Naive thymus-derived CD4-positive, alpha-beta T cell (primary cell): ENCODE measurements at regions not wholly inside any gene's neighbourhood (a gene's known extent, or its start where the extent isn't known, plus 50 kb on each side); places are given as distances from the start of the nearest gene placed in this dataset.

Source experiments
- ATAC-seq: fragments of 150-1000 bp; cut with Tn5 transposase; 2 replicates; pipeline ENCODE4 v1.10.0; 2021; ENCODE audit warnings: mild to moderate bottlenecking, moderate library complexity
- CTCF ChIA-PET: fragments of 350-600 bp; sonication (Branson Sonifier 250); formaldehyde crosslinking; loops from one replicate; lab custom pipeline; 2021; ENCODE audit warnings: antibody characterized with exemption; lab: Charles Lee
- POLR2A ChIA-PET: fragments of 350-600 bp; sonication (Branson Sonifier 250); formaldehyde crosslinking; loops from one replicate; lab custom pipeline; 2021; ENCODE audit warnings: antibody characterized with exemption, inconsistent platforms; lab: Charles Lee
- DNase-seq, 9 donors: peaks; one replicate each; pipeline versions ENCODE4 v3.0.0 to v3.0.0-alpha.2; 2020 to 2022; ENCODE audit warnings: mixed read lengths in 1 of 9
- H3K27ac ChIP-seq: one replicate; pipeline ENCODE4 v1.7.0; 2013; ENCODE audit warnings: mild to moderate bottlenecking, low read depth, low read length, moderate library complexity
- H3K27me3 ChIP-seq, 2 donors: one replicate each; pipeline ENCODE4 v1.7.0; 2013; ENCODE audit warnings: low read length in 2 of 2, mild to moderate bottlenecking in 2 of 2, moderate library complexity in 2 of 2; ENCODE audit not compliant: control insufficient read depth in 2 of 2, insufficient read depth in 2 of 2
- H3K36me3 ChIP-seq, 3 experiments: 1 replicate in 2 of 3; 2 replicates in 1 of 3; pipeline ENCODE4 v1.7.0; 2013; ENCODE audit warnings: low read length in 3 of 3, mild to moderate bottlenecking in 3 of 3, moderate library complexity in 1 of 3; ENCODE audit not compliant: insufficient read depth in 3 of 3, control insufficient read depth in 2 of 3
- H3K4me1 ChIP-seq, 2 donors: one replicate each; pipeline ENCODE4 v1.7.0; 2013; ENCODE audit warnings: low read length in 2 of 2, mild to moderate bottlenecking in 2 of 2, moderate library complexity in 1 of 2; ENCODE audit not compliant: control insufficient read depth in 2 of 2, insufficient read depth in 2 of 2
- H3K4me3 ChIP-seq: 2 replicates; pipeline ENCODE4 v1.7.0; 2013; ENCODE audit warnings: mild to moderate bottlenecking, low read length
- H3K9me3 ChIP-seq, 3 experiments: 1 replicate in 2 of 3; 2 replicates in 1 of 3; pipeline ENCODE4 v1.7.0; 2013; ENCODE audit warnings: low read length in 3 of 3; ENCODE audit not compliant: control insufficient read depth in 2 of 3
- H3K27ac Mint-ChIP-seq, 9 donors: one replicate each; pipeline ENCODE4 v1.8.0; 2020 to 2022; ENCODE audit warnings: mixed read lengths in 9 of 9, mild to moderate bottlenecking in 8 of 9, moderate library complexity in 5 of 9, inconsistent platforms in 2 of 9
- H3K27me3 Mint-ChIP-seq, 5 donors: one replicate each; pipeline ENCODE4 v1.8.0; 2021 to 2022; ENCODE audit warnings: mixed read lengths in 5 of 5, mild to moderate bottlenecking in 1 of 5
- H3K36me3 Mint-ChIP-seq, 5 donors: one replicate each; pipeline ENCODE4 v1.8.0; 2020 to 2022; ENCODE audit warnings: mixed read lengths in 5 of 5, mild to moderate bottlenecking in 3 of 5, inconsistent platforms in 1 of 5
- H3K4me1 Mint-ChIP-seq, 7 donors: one replicate each; pipeline ENCODE4 v1.8.0; 2020 to 2022; ENCODE audit warnings: mixed read lengths in 7 of 7, mild to moderate bottlenecking in 3 of 7, inconsistent platforms in 1 of 7
- H3K4me3 Mint-ChIP-seq, 10 donors: one replicate each; pipeline ENCODE4 v1.8.0; 2020 to 2022; ENCODE audit warnings: mild to moderate bottlenecking in 10 of 10, mixed read lengths in 10 of 10, moderate library complexity in 6 of 10, inconsistent platforms in 2 of 10
- H3K9me3 Mint-ChIP-seq, 11 donors: one replicate each; pipeline ENCODE4 v1.8.0; 2020 to 2022; ENCODE audit warnings: mixed read lengths in 11 of 11, mild to moderate bottlenecking in 4 of 11, inconsistent platforms in 1 of 11, moderate library complexity in 1 of 11
- intact Hi-C, 2 donors: fragments of 100-400 bp; cut with micrococcal nuclease; formaldehyde crosslinking; loops; one replicate each; pipeline ENCODE4 v1.15.1; 2023

- H3K9me3 ChIP-seq, result no peaks in the 10 kb centered on the region
- ATAC-seq, result no peak
- no peak overlapping the region for H3K4me3 Mint-ChIP-seq
- H3K4me3 ChIP-seq, result no peak overlapping the region
- H3K36me3 Mint-ChIP-seq, result no peaks in the 10 kb centered on the region
- no peaks in the 10 kb centered on the region for H3K36me3 ChIP-seq
- ChIA-PET POLR2A (no interaction called here), CTCF (no interaction called here)
- no peaks in the 10 kb centered on the region for H3K9me3 Mint-ChIP-seq
- H3K27ac ChIP-seq, result no peak overlapping the region
- H3K4me1 Mint-ChIP-seq, result no peaks in the 10 kb centered on the region
- H3K27me3 Mint-ChIP-seq, result peaks cover 6 to 22% (median 14%) of the 10 kb centered on the region in 5 donors
- DNase-seq, result no peak
- no peak overlapping the region for H3K27ac Mint-ChIP-seq
- no peaks in the 10 kb centered on the region for H3K4me1 ChIP-seq
- intact Hi-C loops, result no loop called here
- no peaks in the 10 kb centered on the region for H3K27me3 ChIP-seq
Measured at GRCh38 chr6:145206247-145206907, 528.9 kb downstream of the EPM2A start.

DNA sequence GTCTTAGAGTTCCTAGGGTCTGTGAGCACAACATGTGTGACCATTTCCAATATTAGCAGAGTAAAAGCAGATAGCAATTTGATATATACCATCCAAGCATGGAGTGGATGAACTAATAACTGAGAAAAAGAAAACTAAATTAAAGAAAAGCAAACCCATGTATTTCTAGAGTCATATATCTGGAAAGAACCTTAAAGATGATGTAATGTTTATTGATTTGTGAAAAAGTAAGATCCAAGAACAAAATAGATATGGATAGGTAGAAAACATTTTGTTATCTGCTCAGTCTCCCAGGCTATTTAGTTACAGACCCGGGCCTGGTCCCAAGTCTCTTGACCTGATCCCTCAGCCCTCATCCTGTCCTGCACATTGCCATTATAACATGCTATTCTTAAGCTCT lies 526.8 kb downstream of the EPM2A start:
- ChIA-PET CTCF (no interaction called here), POLR2A (no interaction called here)
- ATAC-seq (no peak), DNase-seq (no peak)
- H3K27me3 ChIP-seq, result no peaks in the 10 kb centered on the region
- Mint-ChIP-seq H3K4me1 (peaks cover 0 to 1% (median 0%) of the 10 kb centered on the region in 7 donors), H3K36me3 (no peaks in the 10 kb centered on the region), H3K9me3 (no peaks in the 10 kb centered on the region), H3K4me3 (no peak overlapping the region), H3K27me3 (peaks cover 0 to 8% (median 7%) of the 10 kb centered on the region in 5 donors), H3K27ac (no peak overlapping the region)
- no peak overlapping the region for H3K27ac ChIP-seq
- no peak overlapping the region for H3K4me3 ChIP-seq
- H3K36me3 ChIP-seq, result no peaks in the 10 kb centered on the region
- no peaks in the 10 kb centered on the region for H3K4me1 ChIP-seq
- H3K9me3 ChIP-seq, result no peaks in the 10 kb centered on the region
- intact Hi-C loops, result no loop called here

- no peaks in the 10 kb centered on the region for H3K9me3 ChIP-seq
- no peak overlapping the region for H3K4me3 Mint-ChIP-seq
- H3K4me1 Mint-ChIP-seq, result peaks cover 0 to 7% (median 0%) of the 10 kb centered on the region in 7 donors
- H3K27ac ChIP-seq, result no peak overlapping the region
- H3K27me3 Mint-ChIP-seq, result peaks cover 0 to 8% (median 7%) of the 10 kb centered on the region in 5 donors
- no peak overlapping the region for H3K27ac Mint-ChIP-seq
- H3K4me3 ChIP-seq, result no peak overlapping the region
- no peaks in the 10 kb centered on the region for H3K4me1 ChIP-seq
- no peaks in the 10 kb centered on the region for H3K9me3 Mint-ChIP-seq
- intact Hi-C loops, result no loop called here
- H3K36me3 Mint-ChIP-seq, result no peaks in the 10 kb centered on the region
- ATAC-seq (no peak), DNase-seq (no peak)
- ChIA-PET POLR2A (no interaction called here), CTCF (no interaction called here)
- no peaks in the 10 kb centered on the region for H3K27me3 ChIP-seq
- no peaks in the 10 kb centered on the region for H3K36me3 ChIP-seq
Measured at GRCh38 chr6:145209272-145209671, 526.0 kb downstream of the EPM2A start.

DNA sequence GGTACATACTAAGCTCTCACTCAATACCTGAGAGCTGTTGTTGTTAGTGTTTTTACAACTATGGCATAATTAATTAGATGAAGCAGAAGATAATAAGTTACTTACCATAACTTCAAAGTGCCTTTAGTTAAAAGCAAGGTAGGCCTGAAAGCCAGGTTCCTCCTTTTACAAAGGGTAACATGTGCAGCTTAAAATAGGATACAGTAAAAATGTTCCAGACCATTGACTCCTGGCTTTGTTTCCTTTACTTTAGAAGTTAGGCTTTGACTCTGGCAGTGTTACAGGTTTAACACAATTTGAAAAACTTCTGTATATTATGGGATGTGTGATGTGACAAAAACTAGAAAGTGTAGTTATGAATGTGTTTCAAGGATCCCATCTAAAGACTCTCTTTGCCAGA lies 522.5 kb downstream of the EPM2A start:
- Histone ChIP-seq H3K27ac (no peak overlapping the region), H3K9me3 (no peaks in the 10 kb centered on the region), H3K27me3 (no peaks in the 10 kb centered on the region), H3K36me3 (no peaks in the 10 kb centered on the region), H3K4me3 (no peak overlapping the region), H3K4me1 (no peaks in the 10 kb centered on the region)
- intact Hi-C loops, result no loop called here
- H3K4me1 Mint-ChIP-seq, result peaks cover 0 to 7% (median 0%) of the 10 kb centered on the region in 7 donors
- no peaks in the 10 kb centered on the region for H3K36me3 Mint-ChIP-seq
- CTCF ChIA-PET, result no interaction called here
- peaks cover 0 to 10% (median under 1%) of the 10 kb centered on the region in 5 donors for H3K27me3 Mint-ChIP-seq
- H3K27ac Mint-ChIP-seq, result no peak overlapping the region
- no peaks in the 10 kb centered on the region for H3K9me3 Mint-ChIP-seq
- ATAC-seq, result no peak
- no peak overlapping the region for H3K4me3 Mint-ChIP-seq
- DNase-seq, result no peak
- POLR2A ChIA-PET, result no interaction called here

GRCh38 chr6:145213614-145214013 lies 521.7 kb downstream of the EPM2A start:
- Mint-ChIP-seq H3K36me3 (no peaks in the 10 kb centered on the region), H3K9me3 (no peaks in the 10 kb centered on the region), H3K4me1 (peaks cover 0 to 7% (median 0%) of the 10 kb centered on the region in 7 donors), H3K27me3 (peaks cover 0 to 8% (median 6%) of the 10 kb centered on the region in 5 donors), H3K4me3 (no peak overlapping the region), H3K27ac (no peak overlapping the region)
- DNase-seq, result no peak
- intact Hi-C loops, result loop anchor here (1.0 kb wide), 2 partner anchors 628 to 630 kb away; no protein-coding TSS in a partner anchor
- Histone ChIP-seq H3K27ac (no peak overlapping the region), H3K4me3 (no peak overlapping the region), H3K27me3 (no peaks in the 10 kb centered on the region), H3K4me1 (no peaks in the 10 kb centered on the region), H3K9me3 (no peaks in the 10 kb centered on the region), H3K36me3 (no peaks in the 10 kb centered on the region)
- no peak for ATAC-seq
- ChIA-PET POLR2A (no interaction called here), CTCF (no interaction called here)

GRCh38 chr6:145214570-145214969 lies 520.8 kb downstream of the EPM2A start:
- Mint-ChIP-seq H3K36me3 (no peaks in the 10 kb centered on the region), H3K27ac (no peak overlapping the region), H3K9me3 (peaks cover 0 to 2% (median 0%) of the 10 kb centered on the region in 11 donors), H3K27me3 (peaks cover 0 to 11% (median 8%) of the 10 kb centered on the region in 5 donors), H3K4me1 (peaks cover 0 to 7% (median 0%) of the 10 kb centered on the region in 7 donors), H3K4me3 (no peak overlapping the region)
- no peaks in the 10 kb centered on the region for H3K27me3 ChIP-seq
- peak in 3 of 9 donors; percentile 5 to 27 (median 14) for DNase-seq
- H3K4me1 ChIP-seq, result no peaks in the 10 kb centered on the region
- H3K9me3 ChIP-seq, result no peaks in the 10 kb centered on the region
- H3K4me3 ChIP-seq, result no peak overlapping the region
- no peaks in the 10 kb centered on the region for H3K36me3 ChIP-seq
- ChIA-PET CTCF (no interaction called here), POLR2A (no interaction called here)
- no peak for ATAC-seq
- intact Hi-C loops, result loop anchor here (1.0 kb wide), 2 partner anchors 629 to 631 kb away; no protein-coding TSS in a partner anchor
- H3K27ac ChIP-seq, result no peak overlapping the region

DNA sequence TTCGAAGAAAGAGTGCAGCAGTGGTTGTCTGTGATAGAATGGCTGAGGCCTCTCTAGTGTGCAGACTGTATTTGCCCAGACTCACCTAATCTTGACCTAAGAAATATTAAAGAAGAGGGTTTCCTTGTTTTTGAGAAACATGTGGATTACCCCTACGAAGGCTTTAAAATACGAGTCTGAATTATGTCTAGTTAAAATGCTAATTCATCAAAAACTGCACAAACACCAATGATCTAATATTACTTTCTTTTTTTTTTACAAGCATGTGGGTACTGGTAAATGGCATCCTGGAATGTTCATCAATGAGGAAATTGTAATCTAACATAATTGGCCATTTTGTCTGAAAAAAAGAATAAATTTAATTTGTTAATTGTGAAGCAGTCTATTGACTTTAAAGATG lies 510.9 kb downstream of the EPM2A start:
- DNase-seq (no peak), ATAC-seq (no peak)
- Histone ChIP-seq H3K36me3 (no peaks in the 10 kb centered on the region), H3K4me3 (no peak overlapping the region), H3K27ac (no peak overlapping the region), H3K4me1 (no peaks in the 10 kb centered on the region), H3K27me3 (no peaks in the 10 kb centered on the region), H3K9me3 (no peaks in the 10 kb centered on the region)
- Mint-ChIP-seq H3K9me3 (peaks cover 0 to 4% (median 0%) of the 10 kb centered on the region in 11 donors), H3K4me3 (no peak overlapping the region), H3K27ac (no peak overlapping the region), H3K4me1 (no peaks in the 10 kb centered on the region), H3K27me3 (peaks cover under 1 to 19% (median 14%) of the 10 kb centered on the region in 5 donors), H3K36me3 (no peaks in the 10 kb centered on the region)
- POLR2A ChIA-PET, result no interaction called here
- CTCF ChIA-PET, result no interaction called here
- intact Hi-C loops, result no loop called here
